ENCODE measurements at regions not wholly inside any gene's neighbourhood (a gene's known extent, or its start where the extent isn't known, plus 50 kb on each side); places are given as distances from the start of the nearest gene placed in this dataset.
"Not testable (repeated sequence)": the region's sequence is repeated elsewhere in the genome, so short reads cannot be mapped to it uniquely, and the experiment has no call there.

DNA sequence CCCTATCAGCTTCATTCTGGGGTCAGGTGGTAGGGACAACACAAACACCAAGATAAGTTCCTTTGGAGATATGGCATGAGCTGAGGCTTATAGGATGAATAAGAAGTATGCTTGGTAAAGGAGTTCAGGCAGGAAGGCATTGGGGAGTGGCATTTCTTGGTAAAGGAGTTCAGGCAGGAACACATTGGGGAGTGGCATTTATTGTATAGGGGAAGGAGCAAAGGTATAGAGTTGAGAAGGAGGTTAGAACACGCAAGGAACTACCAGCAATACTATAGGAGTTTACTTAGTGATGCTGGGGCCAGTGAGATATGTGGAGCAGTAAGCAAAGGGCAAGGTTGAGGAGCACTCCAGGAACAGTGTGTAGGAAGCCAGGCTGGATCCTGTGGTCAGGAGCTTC lies 625.9 kb downstream of the TTLL7 start:
- TF ChIP-seq, protein P1, sequence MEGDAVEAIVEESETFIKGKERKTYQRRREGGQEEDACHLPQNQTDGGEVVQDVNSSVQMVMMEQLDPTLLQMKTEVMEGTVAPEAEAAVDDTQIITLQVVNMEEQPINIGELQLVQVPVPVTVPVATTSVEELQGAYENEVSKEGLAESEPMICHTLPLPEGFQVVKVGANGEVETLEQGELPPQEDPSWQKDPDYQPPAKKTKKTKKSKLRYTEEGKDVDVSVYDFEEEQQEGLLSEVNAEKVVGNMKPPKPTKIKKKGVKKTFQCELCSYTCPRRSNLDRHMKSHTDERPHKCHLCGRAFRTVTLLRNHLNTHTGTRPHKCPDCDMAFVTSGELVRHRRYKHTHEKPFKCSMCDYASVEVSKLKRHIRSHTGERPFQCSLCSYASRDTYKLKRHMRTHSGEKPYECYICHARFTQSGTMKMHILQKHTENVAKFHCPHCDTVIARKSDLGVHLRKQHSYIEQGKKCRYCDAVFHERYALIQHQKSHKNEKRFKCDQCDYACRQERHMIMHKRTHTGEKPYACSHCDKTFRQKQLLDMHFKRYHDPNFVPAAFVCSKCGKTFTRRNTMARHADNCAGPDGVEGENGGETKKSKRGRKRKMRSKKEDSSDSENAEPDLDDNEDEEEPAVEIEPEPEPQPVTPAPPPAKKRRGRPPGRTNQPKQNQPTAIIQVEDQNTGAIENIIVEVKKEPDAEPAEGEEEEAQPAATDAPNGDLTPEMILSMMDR (IDR thresholded peaks at IDR 0.05; ENCODE audit: low read depth, low read length, poor library complexity, severe bottlenecking) = not testable (repeated sequence)
- TF ChIP-seq EZH2phosphoT487 (IDR thresholded peaks at IDR 0.05; ENCODE audit: borderline replicate concordance, low read length) = not testable (repeated sequence)
